H1 (cell line): ENCODE measurements at regions not wholly inside any gene's neighbourhood (a gene's known extent, or its start where the extent isn't known, plus 50 kb on each side); places are given as distances from the start of the nearest gene placed in this dataset.

ENCODE experiments used
- CTCF ChIA-PET: fragments of 300-600 bp; sonication (Branson Sonifier 250); formaldehyde crosslinking; loops from one replicate; lab custom pipeline; 2021; ENCODE audit not compliant: partially characterized antibody; lab: Charles Lee
- POLR2A ChIA-PET: fragments of 300-600 bp; sonication (Branson Sonifier 250); formaldehyde crosslinking; loops from one replicate; lab custom pipeline; 2021; ENCODE audit warnings: inconsistent platforms; ENCODE audit not compliant: partially characterized antibody; lab: Charles Lee
- DNase-seq, 2 experiments: peaks; one replicate each; pipeline versions ENCODE4 v3.0.0 to v3.0.0-alpha.2; 2010 to 2022; ENCODE audit warnings: low spot score in 2 of 2, low read depth in 1 of 2, mixed read lengths in 1 of 2
- FAIRE-seq: peaks from 2 replicates; lab custom pipeline; 2011; peaks lifted over from hg19 to GRCh38; lab: Jason Lieb, UNC
- H2AFZ ChIP-seq: 2 replicates; pipeline ENCODE4 v1.8.1; 2012; ENCODE audit warnings: low read length, inconsistent platforms
- H2AK5ac ChIP-seq: 2 replicates; pipeline ENCODE4 v1.6.1; 2013; ENCODE audit warnings: low read depth, low read length
- H2BK120ac ChIP-seq: replicated peaks from 2 replicates; pipeline ENCODE3; 2013; ENCODE audit warnings: low read depth, low read length, inconsistent platforms
- H2BK12ac ChIP-seq: 2 replicates; pipeline ENCODE4 v1.6.1; 2013; ENCODE audit warnings: low read depth, low read length
- H2BK15ac ChIP-seq: 2 replicates; pipeline ENCODE4 v1.6.1; 2013; ENCODE audit warnings: low read length
- H2BK20ac ChIP-seq: 2 replicates; pipeline ENCODE4 v1.6.1; 2013; ENCODE audit warnings: low read length
- H2BK5ac ChIP-seq: 2 replicates; pipeline ENCODE4 v1.6.1; 2013; ENCODE audit warnings: low read depth, low read length
- H3K14ac ChIP-seq: 2 replicates; pipeline ENCODE4 v1.6.1; 2013; ENCODE audit warnings: inconsistent platforms; ENCODE audit not compliant: insufficient read length
- H3K18ac ChIP-seq: 2 replicates; pipeline ENCODE4 v1.6.1; 2013; ENCODE audit warnings: low read length; ENCODE audit errors: extremely low read depth
- H3K23ac ChIP-seq: 2 replicates; pipeline ENCODE4 v1.6.1; 2013; ENCODE audit warnings: inconsistent platforms; ENCODE audit not compliant: insufficient read length
- H3K23me2 ChIP-seq: 2 replicates; pipeline ENCODE4 v1.6.1; 2013; ENCODE audit warnings: low read depth, low read length
- H3K27ac ChIP-seq: 2 replicates; pipeline ENCODE4 v1.6.1; 2011; ENCODE audit warnings: low read depth, low read length, inconsistent platforms
- H3K27me3 ChIP-seq, 4 experiments: replicated peaks in 1 of 4; 1 replicate in 1 of 4; 2 replicates in 3 of 4; pipeline versions ENCODE4 v1.6.1 to v1.8.1; 2011 to 2013; ENCODE audit warnings: low read length in 3 of 4, mild to moderate bottlenecking in 3 of 4, inconsistent platforms in 2 of 4, mixed read lengths in 2 of 4, moderate library complexity in 1 of 4; ENCODE audit not compliant: control insufficient read depth in 3 of 4, insufficient read depth in 3 of 4; ENCODE audit errors: extremely low read depth in 1 of 4
- H3K36me3 ChIP-seq, 4 experiments: 2 replicates each; pipeline versions ENCODE4 v1.6.1 to v1.8.1; 2011 to 2013; ENCODE audit warnings: mild to moderate bottlenecking in 4 of 4, low read length in 3 of 4, moderate library complexity in 2 of 4, control low read depth in 1 of 4, inconsistent platforms in 1 of 4; ENCODE audit not compliant: insufficient read depth in 4 of 4, control insufficient read depth in 2 of 4
- H3K4ac ChIP-seq: replicated peaks from 2 replicates; pipeline ENCODE3; 2013; ENCODE audit warnings: low read length, low read depth, mixed read lengths, inconsistent platforms; ENCODE audit not compliant: insufficient read length
- H3K4me1 ChIP-seq, 4 experiments: replicated peaks in 1 of 4; 1 replicate in 1 of 4; 2 replicates in 3 of 4; pipeline versions ENCODE4 v1.6.1 to v1.8.1; 2011 to 2013; ENCODE audit warnings: low read length in 3 of 4, inconsistent platforms in 2 of 4, mixed read lengths in 1 of 4; ENCODE audit not compliant: insufficient read depth in 4 of 4, control insufficient read depth in 3 of 4
- H3K4me2 ChIP-seq, 2 experiments: 2 replicates each; pipeline versions ENCODE4 v1.6.1 to v1.8.1; 2011 to 2013; ENCODE audit warnings: low read depth in 2 of 2, low read length in 2 of 2, control low read depth in 1 of 2, inconsistent platforms in 1 of 2, mild to moderate bottlenecking in 1 of 2; ENCODE audit not compliant: insufficient read depth in 1 of 2
- H3K4me3 ChIP-seq, 4 experiments: fragments of 200-600, 300-600 bp in 1 of 4; sonication (generic), shearing (Covaris generic), sonication (Bioruptor Twin) in 1 of 4; 2 replicates each; pipeline versions ENCODE4 v1.5.1 to v1.8.1; 2011 to 2016; ENCODE audit warnings: low read length in 4 of 4, low read depth in 3 of 4, control low read depth in 2 of 4, inconsistent platforms in 2 of 4, mild to moderate bottlenecking in 2 of 4, mixed read lengths in 1 of 4, moderate library complexity in 1 of 4; ENCODE audit not compliant: insufficient read depth in 2 of 4; ENCODE audit errors: extremely low read depth in 1 of 4
- H3K56ac ChIP-seq: replicated peaks from 2 replicates; pipeline ENCODE3; 2013; ENCODE audit warnings: low read depth, mild to moderate bottlenecking, mixed read lengths, low read length, inconsistent platforms; ENCODE audit not compliant: insufficient read length
- H3K79me1 ChIP-seq: 2 replicates; pipeline ENCODE4 v1.6.1; 2013; ENCODE audit warnings: low read depth, low read length, control low read depth
- H3K79me2 ChIP-seq, 2 experiments: 2 replicates each; pipeline versions ENCODE4 v1.6.1 to v1.8.1; 2012 to 2013; ENCODE audit warnings: low read length in 2 of 2, mild to moderate bottlenecking in 2 of 2, inconsistent platforms in 1 of 2; ENCODE audit not compliant: insufficient read depth in 2 of 2, control insufficient read depth in 1 of 2
- H3K9ac ChIP-seq, 4 experiments: replicated peaks in 1 of 4; 1 replicate in 1 of 4; 2 replicates in 3 of 4; pipeline versions ENCODE4 v1.6.1 to v1.8.1; 2011 to 2013; ENCODE audit warnings: low read depth in 3 of 4, low read length in 3 of 4, control low read depth in 2 of 4, mild to moderate bottlenecking in 2 of 4, moderate library complexity in 2 of 4, inconsistent platforms in 1 of 4; ENCODE audit errors: extremely low read depth in 1 of 4
- H3K9me3 ChIP-seq, 2 experiments: 2 replicates each; pipeline versions ENCODE4 v1.6.1 to v1.8.1; 2012 to 2013; ENCODE audit warnings: mild to moderate bottlenecking in 2 of 2, moderate library complexity in 2 of 2, control low read depth in 1 of 2, inconsistent platforms in 1 of 2, low read depth in 1 of 2, low read length in 1 of 2, mixed read lengths in 1 of 2; ENCODE audit not compliant: insufficient read depth in 2 of 2
- H4K20me1 ChIP-seq, 2 experiments: replicated peaks in 1 of 2; 2 replicates each; pipeline versions ENCODE3 to v1.8.1; 2011 to 2013; ENCODE audit warnings: inconsistent platforms in 2 of 2, low read length in 2 of 2, mild to moderate bottlenecking in 1 of 2; ENCODE audit not compliant: insufficient read depth in 2 of 2, control insufficient read depth in 1 of 2
- H4K5ac ChIP-seq: 2 replicates; pipeline ENCODE4 v1.6.1; 2013; ENCODE audit warnings: low read length, low read depth, mixed read lengths, inconsistent platforms; ENCODE audit not compliant: insufficient read length
- H4K8ac ChIP-seq: 2 replicates; pipeline ENCODE4 v1.8.0; 2013; ENCODE audit warnings: mild to moderate bottlenecking, moderate library complexity, low read length, inconsistent platforms; ENCODE audit not compliant: insufficient read depth; ENCODE audit errors: extremely low read depth
- H4K91ac ChIP-seq: replicated peaks from 2 replicates; pipeline ENCODE3; 2013; ENCODE audit warnings: low read length, mixed read lengths, inconsistent platforms; ENCODE audit not compliant: insufficient read length
- CTBP2 ChIP-seq: IDR thresholded peaks from 2 replicates; pipeline ENCODE4 v1.7.0; 2011; ENCODE audit warnings: borderline replicate concordance, mild to moderate bottlenecking, moderate library complexity, mixed read lengths, low read length; ENCODE audit not compliant: insufficient read depth, insufficient read length
- CTCF ChIP-seq, 3 experiments: IDR thresholded peaks; 1 replicate in 2 of 3; 2 replicates in 1 of 3; pipeline versions ENCODE4 v1.5.1 to v1.6.1; 2011; ENCODE audit warnings: low read length in 3 of 3, mild to moderate bottlenecking in 3 of 3, inconsistent platforms in 2 of 3, low read depth in 1 of 3, moderate library complexity in 1 of 3; ENCODE audit not compliant: insufficient read depth in 1 of 3; ENCODE audit errors: control extremely low read depth in 1 of 3
- EGR1 ChIP-seq: IDR thresholded peaks from 2 replicates; pipeline ENCODE4 v1.6.1; 2011; ENCODE audit warnings: low read depth, low read length, borderline replicate concordance
- EP300 ChIP-seq, 2 experiments: IDR thresholded peaks; 1 replicate in 1 of 2; 2 replicates in 1 of 2; pipeline ENCODE4 v1.6.1; 2011 to 2012; ENCODE audit warnings: low read depth in 2 of 2, low read length in 2 of 2, mild to moderate bottlenecking in 2 of 2, borderline replicate concordance in 1 of 2, inconsistent platforms in 1 of 2, moderate library complexity in 1 of 2
- EZH2 ChIP-seq: fragments of 200-600 bp; sonication (generic); IDR thresholded peaks from 2 replicates; pipeline ENCODE4 v1.7.1; 2012; ENCODE audit warnings: low read depth, mild to moderate bottlenecking, moderate library complexity, low read length, inconsistent platforms; ENCODE audit not compliant: severe bottlenecking
- GABPA ChIP-seq: IDR thresholded peaks from 2 replicates; pipeline ENCODE4 v1.6.1; 2011; ENCODE audit warnings: mild to moderate bottlenecking, low read length, moderate library complexity, borderline replicate concordance; ENCODE audit not compliant: insufficient read depth
- KDM4A ChIP-seq: IDR thresholded peaks from one replicate; pipeline ENCODE4 v1.7.1; 2012; ENCODE audit warnings: low read depth, mild to moderate bottlenecking, moderate library complexity, low read length, inconsistent platforms; ENCODE audit not compliant: severe bottlenecking
- SIN3A ChIP-seq, 2 experiments: IDR thresholded peaks in 1 of 2; conservative IDR thresholded peaks in 1 of 2; 2 replicates each; pipeline ENCODE4 v1.6.1; 2011 to 2012; ENCODE audit warnings: low read length in 2 of 2, improper control_type of control experiment in 1 of 2, low read depth in 1 of 2, mild to moderate bottlenecking in 1 of 2
- SIX5 ChIP-seq: IDR thresholded peaks from 2 replicates; pipeline ENCODE4 v1.6.1; 2011; ENCODE audit warnings: mild to moderate bottlenecking, low read depth, low read length
- SP2 ChIP-seq: IDR thresholded peaks from 2 replicates; pipeline ENCODE4 v1.6.1; 2012; ENCODE audit warnings: mild to moderate bottlenecking, low read length, inconsistent platforms
- SRF ChIP-seq: IDR thresholded peaks from 2 replicates; pipeline ENCODE4 v1.6.1; 2011; ENCODE audit warnings: mild to moderate bottlenecking, low read depth, low read length, moderate library complexity
- SUZ12 ChIP-seq: fragments of 200-600 bp; sonication (generic); IDR thresholded peaks from 2 replicates; pipeline ENCODE4 v1.6.1; 2012; ENCODE audit warnings: mild to moderate bottlenecking, inconsistent platforms, low read length, moderate library complexity, mixed read lengths
- WGBS, 2 experiments: shearing (Covaris generic) in 1 of 2; methylation state at CpG; one replicate each; pipeline versions ENCODE4 v1.1.6 to v1.1.7; 2013 to 2015; ENCODE audit warnings: low lambda C conversion rate in 2 of 2, mixed read lengths in 2 of 2, inconsistent platforms in 1 of 2, low coverage in 1 of 2, missing lambda C conversion rate in 1 of 2; ENCODE audit not compliant: insufficient replicate concordance in 2 of 2, insufficient coverage in 1 of 2, insufficient read length in 1 of 2; ENCODE audit errors: extremely low coverage in 1 of 2, missing lambda C conversion rate in 1 of 2; 5-methylcytosine and 5-hydroxymethylcytosine counted together

- DNase-seq (no peak), FAIRE-seq (no peak)
- Histone ChIP-seq H2BK120ac (no peak overlapping the region), H2BK15ac (no peak overlapping the region), H3K4me2 (no peak overlapping the region), H4K91ac (no peak overlapping the region), H3K18ac (no peak overlapping the region), H4K5ac (no peak overlapping the region), H3K4me1 (no peaks in the 10 kb centered on the region), H3K14ac (no peak overlapping the region), H3K79me1 (no peaks in the 10 kb centered on the region), H2AK5ac (no peak overlapping the region), H3K9me3 (no peaks in the 10 kb centered on the region), H2BK20ac (no peak overlapping the region), H4K20me1 (no peaks in the 10 kb centered on the region), H2AFZ (no peak overlapping the region), H2BK5ac (no peak overlapping the region), H3K36me3 (no peaks in the 10 kb centered on the region), H4K8ac (no peak overlapping the region), H3K4ac (no peak overlapping the region), H3K4me3 (no peak overlapping the region), H3K79me2 (no peaks in the 10 kb centered on the region), H3K27ac (no peak overlapping the region), H3K56ac (no peak overlapping the region), H3K23me2 (no peaks in the 10 kb centered on the region), H2BK12ac (no peak overlapping the region), H3K23ac (no peak overlapping the region), H3K27me3 (no peaks in the 10 kb centered on the region), H3K9ac (no peak overlapping the region)
- POLR2A ChIA-PET: no interaction called here
- 84% methylated on average over 4 of the region's 4 CpGs; no CpG with 5 or more reads in 1 of the 2 experiments for WGBS, 2 experiments
- CTCF ChIA-PET: no interaction called here
- no peak for TF ChIP-seq SIX5
- TF ChIP-seq EZH2: no peak
- no peak for TF ChIP-seq SUZ12
- TF ChIP-seq SP2: no peak
- TF ChIP-seq GABPA: no peak
- TF ChIP-seq SRF: no peak
- TF ChIP-seq CTBP2: no peak
- no peak for TF ChIP-seq EGR1
- TF ChIP-seq KDM4A: no peak
- no peak for TF ChIP-seq CTCF (IDR thresholded peaks at IDR 0.05; ENCODE audit: control extremely low read depth in 1 of 3, insufficient read depth in 1 of 3, low read depth in 1 of 3, low read length in 3 of 3)
- no peak for TF ChIP-seq EP300 (IDR thresholded peaks at IDR 0.05; ENCODE audit: borderline replicate concordance in 1 of 2, low read depth in 2 of 2, low read length in 2 of 2)
- no peak for TF ChIP-seq SIN3A (conservative IDR thresholded peaks at IDR 0.05 in 1 of 2, IDR thresholded peaks at IDR 0.05 in 1 of 2; ENCODE audit: low read depth in 1 of 2, low read length in 2 of 2)
Measured at GRCh38 chr12:33245434-33245833, 194.2 kb downstream of the SYT10 start.
